ENCODE measurements at regions not wholly inside any gene's neighbourhood (a gene's known extent, or its start where the extent isn't known, plus 50 kb on each side); places are given as distances from the start of the nearest gene placed in this dataset.

- TF ChIP-seq RAD21 (IDR thresholded peaks at IDR 0.05 in 1 of 2, conservative IDR thresholded peaks at IDR 0.05 in 1 of 2; ENCODE audit: low read depth in 2 of 2, low read length in 2 of 2) (no peak), ATF2 (IDR thresholded peaks at IDR 0.05; ENCODE audit: low read length) (no peak)
Measured at GRCh38 chr16:7967996-7968509, 622.3 kb downstream of the TMEM114 start.
